AG10803 (cell line): ENCODE measurements at regions not wholly inside any gene's neighbourhood (a gene's known extent, or its start where the extent isn't known, plus 50 kb on each side); places are given as distances from the start of the nearest gene placed in this dataset.
A peak's percentile ranks its signal among the peaks of the same experiment; 100 is the strongest.
"Not testable (repeated sequence)": the region's sequence is repeated elsewhere in the genome, so short reads cannot be mapped to it uniquely, and the experiment has no call there.

Experiments
- DNase-seq: peaks from one replicate; pipeline ENCODE4 v3.0.0; 2010; ENCODE audit warnings: low read depth
- H3K4me3 ChIP-seq: 2 replicates; pipeline ENCODE4 v1.5.1; 2011; ENCODE audit warnings: mild to moderate bottlenecking, low read length, control low read depth
- CTCF ChIP-seq: conservative IDR thresholded peaks from 2 replicates; pipeline ENCODE4 v1.5.1; 2011; ENCODE audit warnings: mild to moderate bottlenecking, low read length, control low read depth, inconsistent platforms

GRCh38 chr5:74971947-74972460, 80.4 kb downstream of the GCNT4 start:
- TF ChIP-seq CTCF = no peak
- no peak overlapping the region for H3K4me3 ChIP-seq
- no peak for DNase-seq

DNA sequence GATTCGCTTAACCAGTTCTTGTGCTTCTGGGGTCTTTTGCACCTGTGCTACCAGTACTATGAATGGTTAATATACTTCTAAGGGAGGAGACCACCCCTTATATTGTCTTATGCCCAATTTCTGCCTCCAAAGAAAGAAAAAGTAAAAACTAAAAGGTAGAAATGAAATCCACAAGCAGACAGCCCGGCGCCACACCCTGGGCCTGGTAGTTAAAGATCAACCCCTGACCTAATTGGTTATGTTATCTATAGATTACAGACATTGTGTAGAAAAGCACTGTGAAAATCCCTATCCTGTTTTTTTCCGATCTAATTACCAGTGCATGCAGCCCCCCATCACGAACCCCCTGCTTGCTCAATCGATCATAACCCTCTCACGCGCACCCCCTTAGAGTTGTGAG, 81.5 kb downstream of the GCNT4 start:
- not testable (repeated sequence) for DNase-seq, H3K4me3 ChIP-seq

DNA sequence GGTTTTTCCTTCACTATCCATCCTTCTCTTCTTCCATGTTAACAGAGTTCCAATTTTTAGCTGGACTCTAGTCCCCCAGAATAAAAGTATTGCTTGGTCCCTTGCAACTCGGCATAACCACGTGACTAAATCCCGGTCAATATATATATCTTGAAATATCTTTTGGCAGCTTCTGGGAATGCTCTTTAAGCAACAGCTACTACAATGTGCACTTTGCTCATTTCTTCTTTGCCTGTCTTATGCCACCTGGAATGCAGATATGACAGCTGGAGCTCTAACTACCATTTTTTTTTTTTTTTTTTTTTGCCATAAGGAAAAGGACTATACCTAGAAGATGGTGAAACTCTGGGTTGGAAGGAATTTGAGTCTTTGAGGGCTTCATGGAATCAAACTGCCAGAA, 82.6 kb downstream of the GCNT4 start:
- no peak overlapping the region for H3K4me3 ChIP-seq
- no peak for TF ChIP-seq CTCF
- DNase-seq = no peak

DNA sequence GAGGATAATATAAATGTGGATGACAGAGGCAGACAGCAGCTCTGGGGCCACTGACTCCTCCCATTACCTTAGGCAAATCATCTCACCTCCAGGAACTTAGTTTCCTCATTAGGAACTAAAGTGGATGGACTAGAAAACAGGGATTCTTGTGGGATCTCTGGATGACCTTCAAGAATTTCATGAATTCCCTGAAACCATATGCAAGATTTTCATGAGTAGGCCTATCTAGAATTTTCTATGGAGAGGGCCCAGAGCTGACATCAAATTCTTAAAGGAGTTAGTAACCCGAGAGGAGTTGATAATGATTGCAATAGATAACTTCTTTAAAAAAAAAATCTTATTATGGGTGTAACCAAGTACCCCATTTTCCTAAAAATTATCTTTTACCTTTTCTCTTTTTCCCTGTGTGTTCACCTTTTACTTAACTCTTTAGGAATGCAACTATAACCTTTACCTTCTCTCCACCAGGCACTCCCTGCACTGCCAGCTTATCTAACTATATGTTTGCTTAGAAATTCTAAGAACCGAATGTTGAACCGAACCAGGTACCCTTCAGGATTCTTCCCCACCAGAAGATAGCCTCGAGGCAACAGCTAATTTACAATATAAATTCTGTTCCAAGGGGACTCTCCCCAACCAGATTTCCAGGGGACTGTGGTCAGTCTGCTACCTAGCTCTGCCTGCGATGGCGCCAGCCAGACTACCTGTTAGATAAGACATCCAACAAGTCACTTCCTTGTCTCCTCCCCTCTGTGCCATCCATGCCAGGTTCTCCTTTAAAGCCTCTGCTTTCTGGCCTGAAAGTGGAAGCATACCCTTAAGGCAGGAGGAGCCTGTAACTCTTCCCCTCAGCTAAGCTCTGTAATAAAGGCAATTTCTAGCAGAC, 86.0 kb downstream of the GCNT4 start:
- peak; percentile 63 for DNase-seq
- H3K4me3 ChIP-seq = no peak overlapping the region
- TF ChIP-seq CTCF = no peak

- TF ChIP-seq CTCF = no peak
- no peak for DNase-seq
- no peak overlapping the region for H3K4me3 ChIP-seq
These were observed 89.0 kb downstream of the GCNT4 start for GRCh38 chr5:74963407-74963806.

- TF ChIP-seq CTCF = no peak
- no peak overlapping the region for H3K4me3 ChIP-seq
These were observed 91.7 kb upstream of the FAM169A start for GRCh38 chr5:74957906-74958305.

DNA sequence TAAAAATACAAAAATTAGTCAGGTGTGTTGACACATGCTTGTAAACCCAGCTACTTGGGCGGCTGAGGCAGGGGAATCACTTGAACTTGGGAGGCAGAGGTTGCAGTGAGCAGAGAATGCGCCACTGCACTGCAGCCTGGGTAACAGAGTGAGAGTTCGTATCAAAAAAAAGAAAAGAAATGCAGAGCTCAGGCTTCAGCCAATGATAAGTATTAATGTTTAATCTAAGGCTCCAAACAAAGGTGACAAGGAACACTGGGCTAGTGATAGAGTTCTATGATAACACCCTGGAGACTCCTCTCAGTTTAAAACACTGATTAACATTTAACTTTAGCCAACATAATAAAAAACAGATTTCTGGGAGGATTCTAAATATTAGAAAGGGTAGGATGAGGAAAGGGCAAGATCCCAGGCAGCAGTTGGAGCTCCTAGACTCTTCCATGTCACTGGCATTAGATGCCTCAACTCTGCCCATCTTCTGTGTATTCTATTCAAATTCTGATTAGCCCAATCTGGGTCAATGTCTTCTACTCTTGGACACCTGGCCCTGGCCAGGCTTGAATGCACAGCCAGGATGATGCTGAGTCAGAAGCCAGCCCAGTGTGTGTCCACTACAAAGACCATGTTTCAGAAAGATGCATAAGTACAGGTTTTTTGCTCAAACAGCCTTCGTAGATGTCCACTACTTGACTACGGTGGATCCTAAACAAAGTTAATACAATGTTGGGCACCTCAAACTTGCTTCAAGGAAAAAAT, 91.0 kb upstream of the FAM169A start:
- H3K4me3 ChIP-seq = no peak overlapping the region
- no peak for DNase-seq
- no peak for TF ChIP-seq CTCF

More at GRCh38 chr5:74957906-74958305, 91.7 kb upstream of the FAM169A start:
- DNase-seq = no peak
